GM12864 (cell line): ENCODE measurements at regions not wholly inside any gene's neighbourhood (a gene's known extent, or its start where the extent isn't known, plus 50 kb on each side); places are given as distances from the start of the nearest gene placed in this dataset.

Experiments
- DNase-seq: peaks from one replicate; pipeline ENCODE4 v3.0.0-alpha.2; 2011; ENCODE audit warnings: low read depth
- H3K4me3 ChIP-seq: 2 replicates; pipeline ENCODE4 v1.5.1; 2011; ENCODE audit warnings: mild to moderate bottlenecking, low read depth, low read length, control low read depth
- TF ChIP-seq, protein P1 (sequence below): IDR thresholded peaks from 2 replicates; pipeline ENCODE4 v1.5.1; 2011; ENCODE audit warnings: low read depth, mild to moderate bottlenecking, moderate library complexity, low read length, control low read depth, inconsistent platforms; ENCODE audit errors: missing control alignments

DNA sequence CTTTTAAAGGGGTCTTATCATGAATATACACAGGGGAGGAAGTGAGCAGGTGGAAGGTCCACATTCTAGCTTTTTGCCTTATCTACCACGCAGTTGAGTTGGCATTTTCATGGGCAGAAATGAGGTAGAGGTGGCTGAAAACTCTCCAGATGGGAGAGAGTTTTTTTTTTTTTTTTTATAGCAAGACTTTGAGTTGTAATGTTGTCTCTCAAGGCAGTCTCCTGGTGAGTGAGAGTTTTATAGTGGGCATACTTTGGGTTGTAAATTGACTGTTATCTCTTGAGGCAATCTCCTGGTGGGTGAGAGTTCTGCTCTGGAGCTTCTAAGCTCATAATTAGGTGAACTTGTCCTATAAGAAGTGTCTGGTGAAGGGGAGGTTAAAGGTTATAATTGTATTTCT is 191.7 kb upstream of the NAALADL2 start:
- no peak overlapping the region for H3K4me3 ChIP-seq
- TF ChIP-seq, protein P1, sequence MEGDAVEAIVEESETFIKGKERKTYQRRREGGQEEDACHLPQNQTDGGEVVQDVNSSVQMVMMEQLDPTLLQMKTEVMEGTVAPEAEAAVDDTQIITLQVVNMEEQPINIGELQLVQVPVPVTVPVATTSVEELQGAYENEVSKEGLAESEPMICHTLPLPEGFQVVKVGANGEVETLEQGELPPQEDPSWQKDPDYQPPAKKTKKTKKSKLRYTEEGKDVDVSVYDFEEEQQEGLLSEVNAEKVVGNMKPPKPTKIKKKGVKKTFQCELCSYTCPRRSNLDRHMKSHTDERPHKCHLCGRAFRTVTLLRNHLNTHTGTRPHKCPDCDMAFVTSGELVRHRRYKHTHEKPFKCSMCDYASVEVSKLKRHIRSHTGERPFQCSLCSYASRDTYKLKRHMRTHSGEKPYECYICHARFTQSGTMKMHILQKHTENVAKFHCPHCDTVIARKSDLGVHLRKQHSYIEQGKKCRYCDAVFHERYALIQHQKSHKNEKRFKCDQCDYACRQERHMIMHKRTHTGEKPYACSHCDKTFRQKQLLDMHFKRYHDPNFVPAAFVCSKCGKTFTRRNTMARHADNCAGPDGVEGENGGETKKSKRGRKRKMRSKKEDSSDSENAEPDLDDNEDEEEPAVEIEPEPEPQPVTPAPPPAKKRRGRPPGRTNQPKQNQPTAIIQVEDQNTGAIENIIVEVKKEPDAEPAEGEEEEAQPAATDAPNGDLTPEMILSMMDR, result no peak
- DNase-seq, result no peak

GRCh38 chr3:174675406-174675805 is 183.7 kb upstream of the NAALADL2 start:
- no peak overlapping the region for H3K4me3 ChIP-seq
- no peak for DNase-seq
- TF ChIP-seq, protein P1, result no peak

DNA sequence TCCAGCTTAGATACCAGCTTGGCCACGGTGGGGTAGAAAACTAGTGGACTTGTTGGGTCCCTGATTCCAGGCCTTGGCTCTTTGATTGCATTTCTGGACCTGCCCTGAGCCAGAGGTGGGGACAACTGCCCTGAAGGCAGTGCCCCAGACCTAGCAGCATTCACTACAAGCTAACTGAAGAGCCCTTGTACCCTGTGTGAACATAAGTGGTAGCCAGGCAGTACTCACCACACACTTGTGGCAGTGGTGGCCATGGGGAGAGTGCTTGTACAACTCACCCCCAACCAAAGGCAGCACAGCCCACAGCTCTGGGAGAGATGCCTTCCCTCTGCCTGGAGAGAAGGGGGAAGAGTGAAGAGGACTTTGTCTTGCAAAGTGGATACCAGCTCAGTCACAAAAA is 177.3 kb upstream of the NAALADL2 start:
- TF ChIP-seq, protein P1, result no peak
- H3K4me3 ChIP-seq, result no peak overlapping the region
- no peak for DNase-seq

DNA sequence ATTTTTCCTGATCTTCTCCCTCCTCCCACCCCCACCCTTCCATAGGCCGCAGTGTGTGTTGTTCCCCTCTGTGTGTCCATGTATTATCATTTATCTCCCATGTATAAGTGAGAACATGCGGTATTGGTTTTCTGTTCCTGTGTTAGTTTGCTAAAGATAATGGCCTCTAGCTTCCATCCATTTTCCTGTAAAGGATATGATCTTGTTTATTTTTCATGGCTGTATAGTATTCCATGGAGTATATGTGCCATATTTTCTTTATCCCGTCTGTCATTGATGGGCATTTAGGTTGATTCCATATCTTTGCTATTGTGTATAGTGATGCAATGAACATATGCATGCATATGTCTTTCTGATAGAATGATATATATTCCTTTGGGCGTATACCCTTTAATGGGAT is 173.3 kb upstream of the NAALADL2 start:
- TF ChIP-seq, protein P1, result no peak
- no peak overlapping the region for H3K4me3 ChIP-seq
- DNase-seq, result no peak

- TF ChIP-seq, protein P1, result no peak
- DNase-seq, result no peak
- H3K4me3 ChIP-seq, result no peak overlapping the region
These were observed 161.8 kb upstream of the NAALADL2 start for GRCh38 chr3:174697310-174697709.

DNA sequence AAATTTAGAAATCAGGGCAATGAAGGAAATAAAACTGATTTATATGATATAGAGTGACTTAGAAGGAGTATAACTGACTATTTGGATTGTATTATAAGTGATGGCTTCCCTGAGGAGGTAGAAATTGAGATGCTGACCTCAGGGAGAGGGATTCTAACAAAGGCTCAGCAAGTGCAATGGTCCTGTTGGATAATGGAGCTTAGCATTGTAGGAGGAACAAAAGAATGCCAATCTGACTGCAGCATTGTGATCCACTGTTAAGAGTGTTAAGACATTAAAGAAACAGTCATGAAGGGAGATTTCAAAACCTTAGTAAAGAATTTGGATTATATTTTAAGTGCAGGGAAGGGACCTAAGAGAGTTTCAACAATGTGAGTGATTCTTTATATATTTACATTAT is 158.4 kb upstream of the NAALADL2 start:
- TF ChIP-seq, protein P1, result no peak
- no peak overlapping the region for H3K4me3 ChIP-seq
- no peak for DNase-seq

DNA sequence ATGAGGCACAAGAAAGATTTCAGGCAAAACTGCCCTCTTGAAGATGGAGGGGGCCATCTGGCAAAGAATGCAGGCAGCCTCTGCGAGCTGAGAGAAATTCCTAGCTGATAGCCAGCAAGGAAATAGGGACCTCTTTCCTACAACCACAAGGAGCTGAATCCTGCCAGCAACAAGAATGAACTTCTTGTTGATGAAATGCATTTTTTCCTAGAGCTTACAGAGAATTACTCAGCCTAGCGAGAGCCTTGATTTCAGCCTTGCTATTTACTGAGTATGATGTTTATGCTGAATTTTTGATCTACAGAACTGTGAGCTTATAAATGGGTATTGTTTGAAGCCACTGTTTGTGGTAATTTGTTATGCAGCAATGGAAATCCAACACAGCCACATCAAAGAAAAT is 148.5 kb upstream of the NAALADL2 start:
- no peak overlapping the region for H3K4me3 ChIP-seq
- DNase-seq, result no peak
- TF ChIP-seq, protein P1, result no peak
